Naive B cell (primary cell): ENCODE measurements at regions not wholly inside any gene's neighbourhood (a gene's known extent, or its start where the extent isn't known, plus 50 kb on each side); places are given as distances from the start of the nearest gene placed in this dataset.
"Not testable (repeated sequence)": the region's sequence is repeated elsewhere in the genome, so short reads cannot be mapped to it uniquely, and the experiment has no call there.

Experiments used
- ATAC-seq, 2 donors: fragments of 150-1000 bp; cut with Tn5 transposase; 2 replicates each; pipeline ENCODE4 v1.10.0; 2021; ENCODE audit warnings: low read depth in 2 of 2, mild to moderate bottlenecking in 2 of 2, moderate library complexity in 2 of 2
- DNase-seq: peaks from one replicate; pipeline ENCODE4 v3.0.0; 2022
- H3K27ac Mint-ChIP-seq, 6 donors: one replicate each; pipeline ENCODE4 v1.8.0; 2020 to 2022; ENCODE audit warnings: mild to moderate bottlenecking in 6 of 6, mixed read lengths in 6 of 6, moderate library complexity in 5 of 6, inconsistent platforms in 2 of 6
- H3K27me3 Mint-ChIP-seq, 3 donors: one replicate each; pipeline ENCODE4 v1.8.0; 2021 to 2022; ENCODE audit warnings: mixed read lengths in 3 of 3, mild to moderate bottlenecking in 1 of 3
- H3K36me3 Mint-ChIP-seq, 2 donors: one replicate each; pipeline ENCODE4 v1.8.0; 2020 to 2022; ENCODE audit warnings: mixed read lengths in 2 of 2, inconsistent platforms in 1 of 2, mild to moderate bottlenecking in 1 of 2
- H3K4me1 Mint-ChIP-seq, 3 donors: one replicate each; pipeline ENCODE4 v1.8.0; 2020 to 2022; ENCODE audit warnings: mixed read lengths in 3 of 3, inconsistent platforms in 1 of 3, mild to moderate bottlenecking in 1 of 3, moderate library complexity in 1 of 3
- H3K4me3 Mint-ChIP-seq, 8 donors: one replicate each; pipeline ENCODE4 v1.8.0; 2020 to 2022; ENCODE audit warnings: mild to moderate bottlenecking in 8 of 8, mixed read lengths in 8 of 8, moderate library complexity in 8 of 8, inconsistent platforms in 2 of 8
- H3K9me3 Mint-ChIP-seq, 7 donors: one replicate each; pipeline ENCODE4 v1.8.0; 2020 to 2022; ENCODE audit warnings: mixed read lengths in 7 of 7, mild to moderate bottlenecking in 5 of 7, inconsistent platforms in 2 of 7, moderate library complexity in 1 of 7

DNA sequence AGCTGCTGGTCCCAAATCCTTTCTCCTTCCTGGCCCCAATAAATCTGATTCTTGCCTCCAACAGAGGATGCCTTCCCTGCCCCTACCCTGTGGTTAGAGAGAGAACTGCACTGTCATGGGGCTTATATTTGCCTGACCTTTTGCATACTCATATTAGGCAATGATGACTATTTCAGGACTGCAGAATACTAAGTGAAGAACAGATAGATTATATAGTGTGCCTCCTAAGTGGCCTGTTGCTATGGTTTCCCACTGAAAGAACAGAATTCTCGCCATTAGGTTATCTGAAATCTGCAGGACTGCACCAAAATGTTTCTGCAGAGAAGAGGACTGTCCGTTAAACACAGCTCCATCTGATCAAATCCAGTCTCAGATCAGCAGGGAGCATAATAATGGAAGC lies 87.3 kb upstream of the CCNG1 start:
- no peaks in the 10 kb centered on the region for H3K9me3 Mint-ChIP-seq
- H3K27me3 Mint-ChIP-seq: peaks cover 5 to 31% (median 12%) of the 10 kb centered on the region in 3 donors
- H3K4me3 Mint-ChIP-seq: no peak overlapping the region
- DNase-seq (no peak), ATAC-seq (no peak)
- peak overlapping the region in 1 of 6 donors; percentile 46 for H3K27ac Mint-ChIP-seq
- peaks cover 2 to 11% (median 7%) of the 10 kb centered on the region in 3 donors for H3K4me1 Mint-ChIP-seq
- no peaks in the 10 kb centered on the region for H3K36me3 Mint-ChIP-seq

DNA sequence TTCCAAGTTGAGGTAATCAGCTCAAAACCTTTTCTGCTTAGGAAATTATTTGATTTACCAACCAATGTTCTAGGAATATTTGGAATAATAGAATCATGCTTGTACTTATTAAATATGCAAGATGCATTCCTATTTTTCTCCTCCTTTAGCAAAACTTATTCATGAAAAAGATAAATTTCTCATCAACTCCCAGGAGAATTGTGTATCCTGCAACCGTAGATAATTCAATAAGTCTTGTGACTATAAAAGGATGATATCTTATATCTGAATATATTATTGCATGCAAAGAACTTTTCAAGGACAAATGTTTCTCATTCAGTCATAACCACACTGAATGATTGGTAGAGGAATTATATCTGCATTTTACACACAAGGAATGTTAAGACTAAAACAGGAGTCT lies 84.9 kb upstream of the CCNG1 start:
- no peak for ATAC-seq
- peaks cover 3 to 13% (median 10%) of the 10 kb centered on the region in 3 donors for H3K4me1 Mint-ChIP-seq
- peaks cover 5 to 16% (median 16%) of the 10 kb centered on the region in 3 donors for H3K27me3 Mint-ChIP-seq
- H3K9me3 Mint-ChIP-seq: peaks cover 0 to 2% (median 0%) of the 10 kb centered on the region in 7 donors
- no peak overlapping the region for H3K4me3 Mint-ChIP-seq
- H3K36me3 Mint-ChIP-seq: no peaks in the 10 kb centered on the region
- DNase-seq: no peak
- H3K27ac Mint-ChIP-seq: no peak overlapping the region

DNA sequence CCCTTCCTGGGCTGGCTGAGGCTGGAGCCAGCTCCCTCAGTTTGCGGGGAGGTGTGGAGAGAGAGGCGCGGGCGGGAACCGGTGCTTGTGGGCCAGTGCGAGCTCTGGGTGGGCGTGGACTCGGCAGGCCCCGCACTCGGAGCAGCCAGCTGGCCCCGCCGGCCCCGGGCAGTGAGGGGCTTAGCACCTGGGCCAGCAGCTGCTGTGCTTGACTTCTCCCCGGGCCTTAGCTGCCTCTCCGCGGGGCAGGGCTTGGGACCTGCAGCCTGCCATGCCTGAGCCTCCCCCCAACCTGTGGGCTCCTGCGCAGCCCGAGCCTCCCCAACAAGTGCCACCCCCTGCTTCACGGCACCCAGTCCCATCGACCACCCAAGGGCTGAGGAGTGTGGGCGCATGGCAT lies 81.6 kb upstream of the CCNG1 start:
- not testable (repeated sequence) for H3K27ac Mint-ChIP-seq, H3K4me3 Mint-ChIP-seq
- peaks cover 6 to 30% (median 21%) of the 10 kb centered on the region in 3 donors for H3K27me3 Mint-ChIP-seq

DNA sequence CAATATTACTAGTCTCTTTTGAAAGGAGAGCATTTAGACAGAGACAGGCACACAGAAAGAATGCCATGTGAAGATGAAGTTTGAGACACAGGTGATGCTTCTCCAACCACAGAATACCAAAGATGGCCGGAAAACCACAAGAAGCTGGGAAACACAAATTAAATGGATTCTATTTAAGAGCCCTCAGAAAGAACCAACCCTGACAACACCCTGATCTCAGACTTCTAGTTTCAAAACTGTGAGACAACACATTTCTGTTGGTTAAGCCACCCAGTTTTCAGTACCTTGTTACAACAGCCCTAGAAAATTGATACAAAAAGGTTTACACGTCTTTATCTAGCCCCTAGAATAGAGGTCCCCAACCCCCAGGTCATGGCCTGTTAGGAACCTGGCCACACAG lies 79.8 kb upstream of the CCNG1 start:
- H3K27ac Mint-ChIP-seq: no peak overlapping the region
- H3K9me3 Mint-ChIP-seq: peaks cover 0 to 2% (median 0%) of the 10 kb centered on the region in 7 donors
- peaks cover 3 to 13% (median 10%) of the 10 kb centered on the region in 3 donors for H3K4me1 Mint-ChIP-seq
- no peak overlapping the region for H3K4me3 Mint-ChIP-seq
- ATAC-seq (no peak), DNase-seq (no peak)
- peaks cover 9 to 28% (median 25%) of the 10 kb centered on the region in 3 donors for H3K27me3 Mint-ChIP-seq
- no peaks in the 10 kb centered on the region for H3K36me3 Mint-ChIP-seq

More for the DNA sequence above, 81.6 kb upstream of the CCNG1 start:
- ATAC-seq, H3K36me3 Mint-ChIP-seq, DNase-seq, H3K9me3 Mint-ChIP-seq: not testable (repeated sequence)
- peaks cover 3 to 13% (median 10%) of the 10 kb centered on the region in 3 donors for H3K4me1 Mint-ChIP-seq

DNA sequence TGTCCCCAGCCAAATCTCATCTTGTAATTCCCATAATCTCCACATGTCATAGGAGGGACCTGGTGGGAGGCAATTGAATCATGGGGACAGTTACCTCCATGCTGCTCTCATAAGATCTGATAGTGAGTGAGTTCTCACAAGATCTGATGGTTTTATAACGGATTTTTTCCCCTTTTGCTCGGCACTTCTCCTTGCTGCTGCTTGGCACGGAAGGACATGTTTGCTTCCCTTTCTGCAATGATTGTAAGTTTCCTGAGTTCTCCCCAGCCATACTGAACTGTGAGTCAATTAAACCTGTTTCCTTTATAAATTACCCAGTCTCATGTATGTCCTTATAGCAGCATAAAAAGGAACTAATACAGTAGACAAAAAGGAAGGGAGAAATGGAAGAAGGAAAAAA lies 76.7 kb upstream of the CCNG1 start:
- DNase-seq (no peak), ATAC-seq (no peak)
- peaks cover 20 to 39% (median 39%) of the 10 kb centered on the region in 3 donors for H3K27me3 Mint-ChIP-seq
- no peaks in the 10 kb centered on the region for H3K4me1 Mint-ChIP-seq
- no peak overlapping the region for H3K27ac Mint-ChIP-seq
- H3K36me3 Mint-ChIP-seq: no peaks in the 10 kb centered on the region
- no peak overlapping the region for H3K4me3 Mint-ChIP-seq
- peaks cover 0 to 8% (median 4%) of the 10 kb centered on the region in 7 donors for H3K9me3 Mint-ChIP-seq

DNA sequence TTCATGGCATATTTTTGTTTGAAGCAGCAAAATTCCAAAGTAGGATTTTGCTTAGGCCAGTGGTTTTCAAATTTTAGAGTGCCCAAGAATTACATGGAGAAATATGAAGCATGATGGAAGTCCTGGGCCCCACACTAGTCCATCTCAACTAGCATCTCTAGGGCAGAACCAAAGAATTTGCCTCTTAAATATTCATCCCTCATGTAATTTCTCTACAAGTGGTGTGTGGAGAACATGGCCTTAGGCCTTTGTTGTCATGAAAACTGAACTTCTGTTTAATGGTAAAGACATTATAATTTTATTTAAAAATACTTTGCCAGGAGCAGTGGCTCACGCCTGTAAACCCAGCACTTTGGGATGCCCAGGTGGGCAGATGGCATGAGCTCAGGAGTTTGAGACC lies 75.9 kb upstream of the CCNG1 start:
- ATAC-seq: no peak
- DNase-seq: no peak
- Mint-ChIP-seq H3K27me3 (peaks cover 23 to 40% (median 39%) of the 10 kb centered on the region in 3 donors), H3K27ac (no peak overlapping the region), H3K4me1 (no peaks in the 10 kb centered on the region), H3K9me3 (peaks cover 0 to 9% (median 4%) of the 10 kb centered on the region in 7 donors), H3K36me3 (peaks cover 0 to under 1% of the 10 kb centered on the region in 2 donors), H3K4me3 (no peak overlapping the region)

DNA sequence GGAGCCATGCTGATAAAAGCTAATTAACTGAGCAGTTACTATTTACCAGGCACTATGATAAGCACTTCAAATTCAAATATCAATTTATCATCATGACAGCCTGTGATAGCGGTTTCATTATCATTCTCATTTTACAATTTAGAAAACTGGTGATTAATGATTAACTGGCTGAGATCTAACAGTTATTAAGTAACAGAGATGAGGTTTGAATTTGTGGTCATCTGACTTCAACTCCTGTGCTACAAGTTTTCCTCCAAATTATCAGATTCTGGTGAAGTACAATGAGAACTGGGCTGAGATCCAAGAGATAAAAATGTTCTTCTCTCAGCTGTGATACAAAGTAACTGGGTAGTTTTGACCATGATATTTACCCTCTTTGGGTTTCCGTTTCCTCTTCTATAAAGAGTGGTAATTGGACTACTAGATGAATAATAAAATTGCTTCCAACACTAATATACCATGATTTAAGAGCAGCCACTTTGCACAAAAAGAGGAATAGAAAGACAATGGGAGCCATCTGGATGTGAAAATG lies 74.5 kb upstream of the CCNG1 start:
- Mint-ChIP-seq H3K4me3 (no peak overlapping the region), H3K27me3 (peaks cover 23 to 36% (median 36%) of the 10 kb centered on the region in 3 donors), H3K36me3 (peaks cover 0 to 8% of the 10 kb centered on the region in 2 donors), H3K27ac (peak overlapping the region in 1 of 6 donors; percentile 57), H3K9me3 (peaks cover 4 to 9% (median 7%) of the 10 kb centered on the region in 7 donors), H3K4me1 (no peaks in the 10 kb centered on the region)
- no peak for DNase-seq
- no peak for ATAC-seq

DNA sequence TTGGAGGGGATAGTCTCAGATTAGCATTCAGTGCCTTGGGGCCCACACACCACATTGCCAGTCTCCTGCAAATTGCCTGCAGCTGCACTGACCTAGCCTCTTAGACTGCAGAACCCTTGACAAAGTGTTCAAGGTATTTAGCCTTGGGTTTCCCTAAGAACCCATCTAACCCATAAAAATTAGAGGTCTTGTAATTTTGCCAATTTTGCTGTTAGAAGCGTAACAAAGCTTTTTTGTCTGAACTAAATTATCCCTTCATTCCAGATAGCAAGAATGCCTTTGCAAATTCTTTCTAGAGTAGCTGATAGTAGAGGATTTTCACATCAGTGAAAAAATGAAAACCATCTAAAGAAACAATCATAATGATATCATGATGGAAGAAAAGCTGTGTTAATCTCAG lies 74.0 kb upstream of the CCNG1 start:
- ATAC-seq (no peak), DNase-seq (no peak)
- Mint-ChIP-seq H3K4me1 (no peaks in the 10 kb centered on the region), H3K27ac (no peak overlapping the region), H3K36me3 (peaks cover 0 to 8% of the 10 kb centered on the region in 2 donors), H3K9me3 (peaks cover 4 to 9% (median 7%) of the 10 kb centered on the region in 7 donors), H3K27me3 (peaks cover 23 to 36% (median 34%) of the 10 kb centered on the region in 3 donors), H3K4me3 (no peak overlapping the region)

DNA sequence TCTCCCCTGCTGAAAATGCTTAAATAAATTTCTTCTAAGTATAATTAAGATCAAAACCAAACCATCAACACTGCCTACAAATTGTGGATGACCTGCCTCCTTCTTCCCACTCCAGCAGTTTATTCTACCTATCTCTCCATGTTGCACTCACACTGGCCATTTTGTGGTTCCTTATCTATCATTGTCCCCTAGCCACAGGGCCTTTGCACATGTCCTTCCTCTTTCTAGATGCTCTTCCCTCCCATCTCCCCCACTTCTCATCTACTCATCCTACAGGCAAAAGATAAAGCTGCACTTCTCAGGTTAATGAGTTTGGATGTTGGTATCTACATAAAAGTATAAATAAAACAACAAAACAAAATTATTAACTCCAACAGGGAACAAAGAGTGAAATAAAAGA lies 70.6 kb upstream of the CCNG1 start:
- ATAC-seq (no peak), DNase-seq (no peak)
- Mint-ChIP-seq H3K27ac (no peak overlapping the region), H3K4me1 (no peaks in the 10 kb centered on the region), H3K27me3 (peaks cover 15 to 22% (median 20%) of the 10 kb centered on the region in 3 donors), H3K4me3 (no peak overlapping the region), H3K36me3 (peaks cover 0 to 8% of the 10 kb centered on the region in 2 donors), H3K9me3 (peaks cover 6 to 13% (median 10%) of the 10 kb centered on the region in 7 donors)

DNA sequence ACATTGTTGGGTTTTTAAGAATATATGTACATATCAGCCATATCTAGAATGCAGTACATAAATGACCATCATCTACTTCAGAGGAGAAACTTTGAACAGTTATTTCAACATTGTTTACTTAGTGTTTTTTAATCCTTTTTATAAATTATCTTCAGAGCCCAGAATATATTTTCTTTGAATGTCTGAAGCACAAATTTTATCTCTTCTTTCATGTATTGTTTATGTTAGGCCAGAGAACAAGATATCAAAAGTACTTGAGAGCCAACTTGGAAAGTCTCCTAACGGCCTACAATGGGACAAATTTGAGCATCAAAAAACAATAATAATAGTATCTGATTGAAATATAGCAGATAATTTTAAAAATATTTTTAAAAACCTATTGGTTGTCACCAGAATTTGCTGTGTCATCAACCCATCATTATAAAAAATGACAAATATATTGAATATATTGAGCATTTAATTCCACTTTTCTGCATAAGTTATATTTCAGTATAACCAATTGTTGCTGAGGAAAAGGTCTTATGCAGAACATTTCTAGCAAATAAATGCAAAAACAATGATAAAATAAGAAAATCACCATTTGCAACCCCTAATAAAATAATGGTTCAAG lies 67.5 kb upstream of the CCNG1 start:
- DNase-seq: no peak
- no peak for ATAC-seq
- H3K9me3 Mint-ChIP-seq: peaks cover 3 to 19% (median 7%) of the 10 kb centered on the region in 7 donors
- H3K36me3 Mint-ChIP-seq: peaks cover 0 to 8% of the 10 kb centered on the region in 2 donors
- H3K27ac Mint-ChIP-seq: no peak overlapping the region
- H3K27me3 Mint-ChIP-seq: peaks cover 4 to 17% (median 13%) of the 10 kb centered on the region in 3 donors
- H3K4me1 Mint-ChIP-seq: no peaks in the 10 kb centered on the region
- H3K4me3 Mint-ChIP-seq: no peak overlapping the region

DNA sequence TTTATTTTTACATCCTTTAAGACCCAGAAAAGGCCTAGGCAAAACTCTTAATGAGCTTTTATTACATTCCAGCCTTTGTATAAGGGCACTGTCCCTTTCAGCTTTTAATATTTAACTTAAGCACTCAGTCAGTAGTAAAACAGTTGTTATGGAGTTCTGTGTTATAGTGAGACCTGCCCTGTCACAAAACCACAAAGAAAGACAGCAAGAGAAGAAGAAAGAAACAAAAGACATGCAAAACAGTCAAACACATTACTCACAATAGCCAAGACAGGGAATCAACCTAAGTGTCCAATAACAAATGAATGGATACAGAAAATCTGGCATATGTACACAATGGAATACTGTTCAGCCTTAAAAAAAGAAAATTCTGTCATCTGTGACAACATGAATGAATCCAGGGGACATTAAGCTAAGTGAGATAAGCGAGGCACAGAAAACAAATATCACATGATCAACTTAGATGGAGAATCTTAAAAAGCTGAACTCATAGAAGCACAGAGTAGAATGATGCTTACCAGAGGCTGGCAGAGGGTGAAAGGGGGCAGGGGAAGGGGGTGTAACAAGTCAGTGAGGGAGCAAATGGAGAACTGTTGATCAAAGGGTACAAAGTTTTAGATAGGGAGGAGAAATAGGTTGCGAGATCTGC lies 63.8 kb upstream of the CCNG1 start:
- Mint-ChIP-seq H3K27me3 (peaks cover 4 to 16% (median 6%) of the 10 kb centered on the region in 3 donors), H3K36me3 (no peaks in the 10 kb centered on the region), H3K9me3 (peaks cover 0 to 13% (median 5%) of the 10 kb centered on the region in 7 donors), H3K27ac (no peak overlapping the region), H3K4me1 (no peaks in the 10 kb centered on the region), H3K4me3 (no peak overlapping the region)
- ATAC-seq (no peak), DNase-seq (no peak)

DNA sequence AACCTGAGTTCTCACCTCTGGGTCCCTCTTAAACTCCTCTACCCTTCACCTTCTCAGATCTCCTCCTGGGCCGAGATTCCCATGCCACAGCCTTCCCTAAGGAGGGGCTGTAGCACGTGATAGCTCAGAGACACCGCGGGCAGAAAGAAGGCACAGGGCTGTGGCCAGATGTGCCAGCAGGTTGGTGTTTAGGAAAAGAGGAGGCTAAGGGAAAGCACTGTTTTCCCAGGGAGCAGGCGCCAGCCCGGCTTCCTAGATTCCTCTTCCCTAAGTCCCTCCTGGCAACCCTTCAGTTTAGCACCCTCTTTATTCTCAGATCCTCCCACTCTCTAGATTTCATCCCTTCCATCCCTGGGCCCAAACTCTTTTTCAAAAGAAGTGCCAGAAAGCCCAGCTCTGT lies 59.4 kb upstream of the CCNG1 start:
- H3K4me1 Mint-ChIP-seq: no peaks in the 10 kb centered on the region
- H3K36me3 Mint-ChIP-seq: no peaks in the 10 kb centered on the region
- no peak for DNase-seq
- H3K27me3 Mint-ChIP-seq: peaks cover 10 to 27% (median 11%) of the 10 kb centered on the region in 3 donors
- H3K4me3 Mint-ChIP-seq: no peak overlapping the region
- ATAC-seq: no peak
- H3K9me3 Mint-ChIP-seq: peaks cover 0 to 11% (median 7%) of the 10 kb centered on the region in 7 donors
- no peak overlapping the region for H3K27ac Mint-ChIP-seq

DNA sequence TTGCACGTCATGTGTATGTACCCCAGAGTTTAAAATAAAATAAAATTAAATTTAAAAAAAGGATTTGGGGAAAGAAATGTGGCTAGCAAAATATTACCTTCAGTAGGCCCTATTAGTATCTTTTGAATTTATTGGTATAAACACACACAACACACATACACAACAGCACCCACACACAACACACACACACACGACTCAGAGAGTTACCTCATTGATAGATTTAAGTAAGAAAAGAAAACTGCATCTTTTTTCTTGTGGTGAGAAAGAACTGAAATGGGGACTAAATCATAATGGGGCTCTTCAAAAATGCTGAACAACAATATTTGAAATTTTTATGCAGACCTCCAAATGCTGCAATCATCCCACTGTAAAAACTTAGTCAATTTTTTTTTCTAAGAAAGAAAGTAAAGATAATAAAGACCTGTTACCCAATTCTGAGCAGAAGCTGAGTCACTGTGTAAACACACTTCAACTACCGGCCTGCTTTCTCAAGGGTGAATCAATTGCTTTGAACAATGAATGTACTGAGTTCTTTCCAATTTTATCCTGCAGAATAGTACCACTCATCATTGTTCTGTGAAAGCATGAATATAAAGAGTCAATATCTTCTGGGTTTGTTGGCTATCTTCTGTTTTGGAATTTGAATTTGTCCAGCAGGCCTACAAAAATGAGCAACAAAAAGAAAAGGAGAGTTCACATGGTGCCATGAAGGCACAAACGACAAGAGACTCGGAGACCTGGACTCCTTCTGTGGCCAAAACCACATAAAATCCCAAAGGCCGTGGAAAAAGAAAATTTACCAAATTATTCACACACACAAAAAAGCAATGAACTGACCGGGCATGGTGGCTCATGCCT lies 57.9 kb upstream of the CCNG1 start:
- no peaks in the 10 kb centered on the region for H3K36me3 Mint-ChIP-seq
- ATAC-seq (no peak), DNase-seq (no peak)
- no peaks in the 10 kb centered on the region for H3K4me1 Mint-ChIP-seq
- peaks cover 10 to 20% (median 11%) of the 10 kb centered on the region in 3 donors for H3K27me3 Mint-ChIP-seq
- H3K4me3 Mint-ChIP-seq: no peak overlapping the region
- no peak overlapping the region for H3K27ac Mint-ChIP-seq
- H3K9me3 Mint-ChIP-seq: peaks cover 0 to 11% (median 7%) of the 10 kb centered on the region in 7 donors
